Lung (tissue), 11 donors: ENCODE measurements at regions not wholly inside any gene's neighbourhood (a gene's known extent, or its start where the extent isn't known, plus 50 kb on each side); places are given as distances from the start of the nearest gene placed in this dataset.

Experiments
- ATAC-seq: fragments of 200-7000 bp; cut with Tn5 transposase; one replicate; pipeline ENCODE4 v1.9.1; 2020; ENCODE audit warnings: moderate number of reproducible peaks; ENCODE audit not compliant: insufficient read depth, low FRiP score
- DNase-seq, 3 donors: peaks; one replicate each; pipeline ENCODE4 v3.0.0-alpha.2; 2013 to 2017
- H3K27ac ChIP-seq, 2 donors: one replicate each; pipeline ENCODE4 v1.5.1; 2013; ENCODE audit warnings: mild to moderate bottlenecking in 2 of 2, moderate library complexity in 2 of 2, control low read depth in 1 of 2, inconsistent platforms in 1 of 2, low read depth in 1 of 2, low read length in 1 of 2
- H3K27me3 ChIP-seq, 3 donors: one replicate each; pipeline ENCODE4 v1.5.1; 2013; ENCODE audit warnings: low read length in 2 of 3; ENCODE audit not compliant: control insufficient read depth in 3 of 3, insufficient read depth in 3 of 3
- H3K36me3 ChIP-seq, 4 donors: one replicate each; pipeline ENCODE4 v1.5.1; 2013; ENCODE audit warnings: low read length in 4 of 4, mild to moderate bottlenecking in 1 of 4, moderate library complexity in 1 of 4; ENCODE audit not compliant: control insufficient read depth in 4 of 4, insufficient read depth in 4 of 4
- H3K4me1 ChIP-seq, 5 donors: one replicate each; pipeline ENCODE4 v1.5.1; 2013; ENCODE audit warnings: low read length in 5 of 5, mild to moderate bottlenecking in 2 of 5, moderate library complexity in 1 of 5; ENCODE audit not compliant: control insufficient read depth in 5 of 5, insufficient read depth in 5 of 5
- H3K4me3 ChIP-seq: one replicate; pipeline ENCODE4 v1.5.1; 2013; ENCODE audit warnings: mild to moderate bottlenecking, control low read depth, moderate library complexity
- H3K9ac ChIP-seq, 2 donors: one replicate each; pipeline ENCODE4 v1.5.1; 2013; ENCODE audit warnings: low read length in 2 of 2, control low read depth in 1 of 2; ENCODE audit not compliant: insufficient read depth in 1 of 2
- H3K9me3 ChIP-seq, 4 donors: one replicate each; pipeline ENCODE4 v1.5.1; 2013; ENCODE audit warnings: low read length in 3 of 4, mild to moderate bottlenecking in 1 of 4, moderate library complexity in 1 of 4; ENCODE audit not compliant: control insufficient read depth in 4 of 4, insufficient read depth in 3 of 4
- CTCF ChIP-seq: IDR thresholded peaks from 2 replicates; pipeline ENCODE4 v1.5.1; 2012; ENCODE audit warnings: mild to moderate bottlenecking; ENCODE audit errors: control extremely low read depth, extremely low read depth
- WGBS, 2 donors: extraction: QIAGEN DNeasy Blood & Tissue Kit; methylation state at CpG; one replicate each; pipeline ENCODE4 v1.1.7; 2013; 5-methylcytosine and 5-hydroxymethylcytosine counted together
- donor health status: control.
- donor health status: control.
- donor health status: Bipolar disorder and iron deficiency.
- donor health status: healthy.
- donor health status: DM: yes; HTN: yes; CAD: no.

DNA sequence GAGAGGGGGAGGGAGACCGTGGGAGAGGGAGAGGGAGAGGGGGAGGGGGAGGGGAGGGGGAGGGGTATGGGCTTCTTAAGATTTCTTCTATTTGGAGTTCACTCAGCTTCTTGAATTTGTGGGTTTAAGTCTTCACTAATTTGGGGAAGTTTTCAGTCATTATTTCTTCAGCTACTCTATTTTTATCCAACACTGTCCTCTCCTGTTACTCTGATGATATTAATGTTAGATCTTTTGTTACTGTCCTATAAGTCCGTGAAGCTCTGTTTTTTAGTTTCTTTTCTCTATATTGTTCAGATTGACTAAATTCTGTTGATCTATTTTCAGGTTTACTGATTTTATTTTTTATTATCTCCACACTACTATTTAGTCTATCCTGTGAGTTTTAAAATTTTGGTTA, 351.5 kb upstream of the TPM1 start:
- TF ChIP-seq CTCF: no peak
- Histone ChIP-seq H3K9ac (no peak overlapping the region), H3K27me3 (no peaks in the 10 kb centered on the region), H3K9me3 (no peaks in the 10 kb centered on the region), H3K27ac (no peak overlapping the region), H3K36me3 (peaks cover 0 to 14% (median 0%) of the 10 kb centered on the region in 4 donors), H3K4me3 (no peak overlapping the region), H3K4me1 (no peaks in the 10 kb centered on the region)
- DNase-seq (peak in 2 of 3 donors; percentile 18 to 31), ATAC-seq (no peak)
- 81 to 89% methylated on average over 1 to 2 of the region's 2 CpGs for WGBS, 2 donors

DNA sequence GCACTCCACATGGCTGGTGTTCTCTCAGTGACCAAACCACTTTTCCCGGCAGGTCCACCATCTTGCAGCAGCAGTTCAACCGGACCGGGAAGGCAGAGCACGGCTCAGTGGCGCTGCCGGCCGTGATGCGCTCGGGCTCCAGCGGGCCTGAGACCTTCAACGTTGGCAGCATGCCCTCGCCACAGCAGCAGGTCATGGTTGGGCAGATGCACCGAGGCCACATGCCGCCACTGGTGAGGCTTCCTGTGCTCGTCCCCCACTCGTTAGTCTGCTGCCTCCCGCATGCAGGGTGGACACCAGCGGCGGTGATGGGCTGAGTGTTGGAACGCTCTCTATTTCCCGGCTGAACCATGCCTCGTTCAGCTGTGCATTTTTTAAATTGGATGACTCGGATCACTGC, 344.9 kb upstream of the TPM1 start:
- ATAC-seq: no peak
- H3K27ac ChIP-seq: no peak overlapping the region
- no peaks in the 10 kb centered on the region for H3K27me3 ChIP-seq
- no peak overlapping the region for H3K9ac ChIP-seq
- WGBS, 2 donors: 95 to 97% methylated on average over 23 of the region's 23 CpGs
- H3K9me3 ChIP-seq: peaks cover 0 to 7% (median 0%) of the 10 kb centered on the region in 4 donors
- H3K4me3 ChIP-seq: no peak overlapping the region
- TF ChIP-seq CTCF: no peak
- no peak for DNase-seq
- peaks cover 0 to 23% (median 13%) of the 10 kb centered on the region in 4 donors for H3K36me3 ChIP-seq
- H3K4me1 ChIP-seq: no peaks in the 10 kb centered on the region

GRCh38 chr15:62698646-62699045, 343.9 kb upstream of the TPM1 start:
- 88 to 91% methylated on average over 8 of the region's 8 CpGs for WGBS, 2 donors
- Histone ChIP-seq H3K9me3 (peaks cover 0 to 7% (median 0%) of the 10 kb centered on the region in 4 donors), H3K27ac (no peak overlapping the region), H3K9ac (no peak overlapping the region), H3K27me3 (no peaks in the 10 kb centered on the region), H3K4me1 (no peaks in the 10 kb centered on the region), H3K36me3 (peaks cover 1 to 24% (median 14%) of the 10 kb centered on the region in 4 donors), H3K4me3 (no peak overlapping the region)
- ATAC-seq: no peak
- no peak for TF ChIP-seq CTCF
- DNase-seq: no peak

DNA sequence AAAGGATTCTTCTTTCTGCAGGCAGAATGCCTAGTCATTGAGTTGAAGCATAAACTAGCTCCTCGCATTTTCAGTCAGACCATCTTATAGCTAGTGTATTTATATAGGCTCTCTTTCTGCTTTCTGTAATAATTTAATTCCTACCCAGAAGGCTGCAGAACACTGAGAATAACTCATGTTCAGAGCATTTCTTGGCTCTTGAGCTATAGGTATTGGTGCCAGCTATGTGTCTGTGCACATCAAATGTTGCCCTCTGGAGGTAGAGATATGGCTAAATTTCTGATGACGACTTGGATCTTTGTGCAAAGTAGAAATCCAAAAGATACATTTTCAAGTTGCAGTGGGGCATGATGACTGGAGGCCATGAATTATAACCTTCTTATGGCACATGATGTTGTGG, 336.2 kb upstream of the TPM1 start:
- TF ChIP-seq CTCF: no peak
- H3K27ac ChIP-seq: no peak overlapping the region
- no peak overlapping the region for H3K9ac ChIP-seq
- H3K27me3 ChIP-seq: no peaks in the 10 kb centered on the region
- ATAC-seq (no peak), DNase-seq (peak in 2 of 3 donors; percentile 1 to 20)
- H3K36me3 ChIP-seq: peaks cover 3 to 13% (median 12%) of the 10 kb centered on the region in 4 donors
- H3K4me1 ChIP-seq: peaks cover 0 to 4% (median 0%) of the 10 kb centered on the region in 5 donors
- 87 to 88% methylated on average over 2 of the region's 2 CpGs for WGBS, 2 donors
- no peak overlapping the region for H3K4me3 ChIP-seq
- peaks cover 0 to 6% (median 0%) of the 10 kb centered on the region in 4 donors for H3K9me3 ChIP-seq
